ENCODE measurements at regions not wholly inside any gene's neighbourhood (a gene's known extent, or its start where the extent isn't known, plus 50 kb on each side); places are given as distances from the start of the nearest gene placed in this dataset.

DNA sequence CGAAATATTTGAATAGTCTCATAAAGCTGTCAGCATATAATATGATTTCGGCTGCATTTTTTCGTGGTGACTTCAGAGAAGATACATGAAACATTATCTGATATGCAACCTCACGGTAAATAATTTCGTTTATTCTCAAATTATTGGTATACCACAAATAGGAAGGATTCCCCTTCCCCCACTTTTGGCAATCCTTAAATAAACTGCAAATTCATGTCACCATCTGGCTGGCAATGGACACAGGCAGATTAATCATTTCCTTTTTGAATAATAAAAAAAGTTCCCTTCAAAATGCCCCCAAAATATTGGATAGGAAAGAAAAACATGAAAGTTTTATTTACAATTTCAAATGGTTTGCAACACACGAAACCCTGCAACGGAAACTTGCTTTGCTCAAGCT, 234.5 kb upstream of the MEOX2 start:
- TF ChIP-seq, protein P1, sequence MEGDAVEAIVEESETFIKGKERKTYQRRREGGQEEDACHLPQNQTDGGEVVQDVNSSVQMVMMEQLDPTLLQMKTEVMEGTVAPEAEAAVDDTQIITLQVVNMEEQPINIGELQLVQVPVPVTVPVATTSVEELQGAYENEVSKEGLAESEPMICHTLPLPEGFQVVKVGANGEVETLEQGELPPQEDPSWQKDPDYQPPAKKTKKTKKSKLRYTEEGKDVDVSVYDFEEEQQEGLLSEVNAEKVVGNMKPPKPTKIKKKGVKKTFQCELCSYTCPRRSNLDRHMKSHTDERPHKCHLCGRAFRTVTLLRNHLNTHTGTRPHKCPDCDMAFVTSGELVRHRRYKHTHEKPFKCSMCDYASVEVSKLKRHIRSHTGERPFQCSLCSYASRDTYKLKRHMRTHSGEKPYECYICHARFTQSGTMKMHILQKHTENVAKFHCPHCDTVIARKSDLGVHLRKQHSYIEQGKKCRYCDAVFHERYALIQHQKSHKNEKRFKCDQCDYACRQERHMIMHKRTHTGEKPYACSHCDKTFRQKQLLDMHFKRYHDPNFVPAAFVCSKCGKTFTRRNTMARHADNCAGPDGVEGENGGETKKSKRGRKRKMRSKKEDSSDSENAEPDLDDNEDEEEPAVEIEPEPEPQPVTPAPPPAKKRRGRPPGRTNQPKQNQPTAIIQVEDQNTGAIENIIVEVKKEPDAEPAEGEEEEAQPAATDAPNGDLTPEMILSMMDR (IDR thresholded peaks at IDR 0.05), result no peak
- no peak for TF ChIP-seq POLR2A (IDR thresholded peaks at IDR 0.05)
- no peak for TF ChIP-seq EP300 (IDR thresholded peaks at IDR 0.05)

Data from tibial nerve (tissue), 4 donors.